ENCODE measurements at regions not wholly inside any gene's neighbourhood (a gene's known extent, or its start where the extent isn't known, plus 50 kb on each side); places are given as distances from the start of the nearest gene placed in this dataset.

DNA sequence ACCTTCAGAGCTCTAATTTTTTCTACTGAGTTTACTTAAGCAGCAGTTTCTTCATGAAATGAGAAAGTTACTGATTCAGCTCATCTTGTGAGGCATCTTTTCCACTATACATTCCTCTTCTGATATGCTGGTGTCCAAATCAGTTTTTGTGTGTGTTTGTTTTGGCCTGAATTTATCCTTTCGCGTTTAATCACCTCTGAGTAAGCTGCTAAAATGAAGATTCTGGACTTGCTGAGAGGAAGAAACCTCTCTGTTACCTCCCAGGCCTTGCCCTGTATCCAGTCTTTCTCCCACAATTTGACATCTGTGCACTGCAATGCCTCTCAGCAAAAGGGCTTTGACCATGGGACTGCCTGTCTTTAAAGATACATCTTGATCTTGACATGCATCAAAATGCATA lies 536.2 kb upstream of the NRSN1 start:
- Histone ChIP-seq H3K27me3 (no peaks in the 10 kb centered on the region), H3K4me1 (no peaks in the 10 kb centered on the region), H3K27ac (no peak overlapping the region), H3K36me3 (no peaks in the 10 kb centered on the region), H3K4me3 (no peak overlapping the region), H3K9me3 (no peaks in the 10 kb centered on the region)
- intact Hi-C loops (cut with DNase I): no loop called here
- DNase-seq (no peak), ATAC-seq (no peak)
- TF ChIP-seq, protein P1, sequence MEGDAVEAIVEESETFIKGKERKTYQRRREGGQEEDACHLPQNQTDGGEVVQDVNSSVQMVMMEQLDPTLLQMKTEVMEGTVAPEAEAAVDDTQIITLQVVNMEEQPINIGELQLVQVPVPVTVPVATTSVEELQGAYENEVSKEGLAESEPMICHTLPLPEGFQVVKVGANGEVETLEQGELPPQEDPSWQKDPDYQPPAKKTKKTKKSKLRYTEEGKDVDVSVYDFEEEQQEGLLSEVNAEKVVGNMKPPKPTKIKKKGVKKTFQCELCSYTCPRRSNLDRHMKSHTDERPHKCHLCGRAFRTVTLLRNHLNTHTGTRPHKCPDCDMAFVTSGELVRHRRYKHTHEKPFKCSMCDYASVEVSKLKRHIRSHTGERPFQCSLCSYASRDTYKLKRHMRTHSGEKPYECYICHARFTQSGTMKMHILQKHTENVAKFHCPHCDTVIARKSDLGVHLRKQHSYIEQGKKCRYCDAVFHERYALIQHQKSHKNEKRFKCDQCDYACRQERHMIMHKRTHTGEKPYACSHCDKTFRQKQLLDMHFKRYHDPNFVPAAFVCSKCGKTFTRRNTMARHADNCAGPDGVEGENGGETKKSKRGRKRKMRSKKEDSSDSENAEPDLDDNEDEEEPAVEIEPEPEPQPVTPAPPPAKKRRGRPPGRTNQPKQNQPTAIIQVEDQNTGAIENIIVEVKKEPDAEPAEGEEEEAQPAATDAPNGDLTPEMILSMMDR (IDR thresholded peaks at IDR 0.05): no peak

GRCh38 chr6:23590498-23591126 lies 535.4 kb upstream of the NRSN1 start:
- TF ChIP-seq, protein P1 (IDR thresholded peaks at IDR 0.05): no peak
- Histone ChIP-seq H3K27me3 (no peaks in the 10 kb centered on the region), H3K36me3 (no peaks in the 10 kb centered on the region), H3K9me3 (no peaks in the 10 kb centered on the region), H3K4me1 (no peaks in the 10 kb centered on the region), H3K27ac (no peak overlapping the region), H3K4me3 (no peak overlapping the region)
- intact Hi-C loops (cut with DNase I): no loop called here
- DNase-seq (no peak), ATAC-seq (no peak)

DNA sequence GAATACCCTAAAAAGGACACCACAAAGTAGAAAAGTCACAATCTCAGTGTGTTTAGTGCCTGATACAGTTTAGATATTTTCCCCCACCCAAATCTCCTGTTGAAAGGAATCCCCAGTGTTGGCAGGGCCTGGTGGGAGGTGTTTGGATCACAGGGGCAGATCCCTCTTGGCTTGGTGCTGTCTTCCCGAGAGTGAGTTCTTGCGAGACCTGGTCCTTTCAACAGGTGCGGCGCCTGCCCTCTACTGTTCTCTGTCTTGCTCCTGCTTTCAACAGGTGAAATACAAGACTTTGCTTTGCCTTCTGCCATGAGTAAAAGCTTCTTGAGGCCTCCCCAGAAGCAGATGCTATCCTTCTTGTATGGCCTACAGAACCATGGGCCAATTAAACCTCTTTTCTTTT lies 534.3 kb upstream of the NRSN1 start:
- Histone ChIP-seq H3K27me3 (no peaks in the 10 kb centered on the region), H3K9me3 (no peaks in the 10 kb centered on the region), H3K27ac (no peak overlapping the region), H3K4me3 (no peak overlapping the region), H3K36me3 (no peaks in the 10 kb centered on the region), H3K4me1 (no peaks in the 10 kb centered on the region)
- ATAC-seq: no peak
- TF ChIP-seq, protein P1 (IDR thresholded peaks at IDR 0.05): no peak
- intact Hi-C loops (cut with DNase I): no loop called here
- DNase-seq: no peak

- intact Hi-C loops (cut with DNase I): no loop called here
- no peaks in the 10 kb centered on the region for H3K9me3 ChIP-seq
- no peaks in the 10 kb centered on the region for H3K27me3 ChIP-seq
- no peaks in the 10 kb centered on the region for H3K4me1 ChIP-seq
- no peak overlapping the region for H3K4me3 ChIP-seq
- H3K36me3 ChIP-seq: no peaks in the 10 kb centered on the region
- H3K27ac ChIP-seq: no peak overlapping the region
- ATAC-seq (no peak), DNase-seq (no peak)
- TF ChIP-seq, protein P1 (IDR thresholded peaks at IDR 0.05): no peak
Measured at GRCh38 chr6:23600118-23600517, 525.9 kb upstream of the NRSN1 start.

DNA sequence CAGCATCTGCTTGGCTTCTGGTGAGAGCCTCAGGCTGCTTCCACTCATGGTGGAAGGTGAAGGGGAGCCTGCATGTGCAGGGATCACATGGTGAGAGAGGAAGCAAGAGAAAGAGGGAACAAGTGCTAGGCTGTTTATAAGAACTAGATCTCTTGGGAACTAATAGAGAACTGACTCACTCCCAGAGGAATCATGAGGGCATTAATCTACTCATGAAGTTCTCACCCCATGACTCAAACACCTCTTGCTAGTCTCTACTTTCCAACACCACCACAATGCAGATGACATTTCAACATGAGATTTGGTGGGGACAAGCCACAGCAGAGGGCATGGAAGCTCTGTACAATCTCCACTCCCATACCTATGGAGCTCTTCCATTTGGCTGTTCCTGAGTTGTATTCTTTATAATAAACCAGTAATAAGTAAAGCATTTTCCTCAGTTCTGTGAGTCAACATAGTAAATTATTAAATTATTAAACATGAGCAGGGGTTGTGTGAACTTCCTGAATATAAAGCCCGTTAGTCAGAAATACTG lies 524.1 kb upstream of the NRSN1 start:
- Histone ChIP-seq H3K9me3 (no peaks in the 10 kb centered on the region), H3K27me3 (no peaks in the 10 kb centered on the region), H3K4me3 (no peak overlapping the region), H3K4me1 (no peaks in the 10 kb centered on the region), H3K36me3 (no peaks in the 10 kb centered on the region), H3K27ac (no peak overlapping the region)
- TF ChIP-seq, protein P1 (IDR thresholded peaks at IDR 0.05): no peak
- DNase-seq (no peak), ATAC-seq (no peak)
- intact Hi-C loops (cut with DNase I): no loop called here
